ENCODE measurements at regions not wholly inside any gene's neighbourhood (a gene's known extent, or its start where the extent isn't known, plus 50 kb on each side); places are given as distances from the start of the nearest gene placed in this dataset.

GRCh38 chr9:28341913-28342312 is 768.6 kb upstream of the C9orf72 start:
- TF ChIP-seq, protein P1, sequence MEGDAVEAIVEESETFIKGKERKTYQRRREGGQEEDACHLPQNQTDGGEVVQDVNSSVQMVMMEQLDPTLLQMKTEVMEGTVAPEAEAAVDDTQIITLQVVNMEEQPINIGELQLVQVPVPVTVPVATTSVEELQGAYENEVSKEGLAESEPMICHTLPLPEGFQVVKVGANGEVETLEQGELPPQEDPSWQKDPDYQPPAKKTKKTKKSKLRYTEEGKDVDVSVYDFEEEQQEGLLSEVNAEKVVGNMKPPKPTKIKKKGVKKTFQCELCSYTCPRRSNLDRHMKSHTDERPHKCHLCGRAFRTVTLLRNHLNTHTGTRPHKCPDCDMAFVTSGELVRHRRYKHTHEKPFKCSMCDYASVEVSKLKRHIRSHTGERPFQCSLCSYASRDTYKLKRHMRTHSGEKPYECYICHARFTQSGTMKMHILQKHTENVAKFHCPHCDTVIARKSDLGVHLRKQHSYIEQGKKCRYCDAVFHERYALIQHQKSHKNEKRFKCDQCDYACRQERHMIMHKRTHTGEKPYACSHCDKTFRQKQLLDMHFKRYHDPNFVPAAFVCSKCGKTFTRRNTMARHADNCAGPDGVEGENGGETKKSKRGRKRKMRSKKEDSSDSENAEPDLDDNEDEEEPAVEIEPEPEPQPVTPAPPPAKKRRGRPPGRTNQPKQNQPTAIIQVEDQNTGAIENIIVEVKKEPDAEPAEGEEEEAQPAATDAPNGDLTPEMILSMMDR (IDR thresholded peaks at IDR 0.05 in 2 of 3, conservative IDR thresholded peaks at IDR 0.05 in 1 of 3; ENCODE audit: insufficient read depth in 2 of 3, low read depth in 1 of 3, low read length in 3 of 3): no peak
- TF ChIP-seq MIER1 (IDR thresholded peaks at IDR 0.05; ENCODE audit: low read depth) (no peak), CREB1 (IDR thresholded peaks at IDR 0.05) (no peak), CREB1 (CRISPR knock-in tag; IDR thresholded peaks at IDR 0.05) (no peak), HDAC6 (IDR thresholded peaks at IDR 0.05; ENCODE audit: low read depth, low read length) (no peak)

Measured in K562 (cell line).